Calu3 (cell line): ENCODE measurements at regions not wholly inside any gene's neighbourhood (a gene's known extent, or its start where the extent isn't known, plus 50 kb on each side); places are given as distances from the start of the nearest gene placed in this dataset.

ENCODE experiments used
- BruUV-seq: library from RNA; stranded (reverse); fragments of 400-500 nt; replicated peaks from 2 replicates; lab custom pipeline; 2021; lab: Mats Ljungman, UMichigan
- CTCF ChIA-PET: fragments of 300-600 bp; sonication (Branson Sonifier 250); formaldehyde crosslinking; loops from one replicate; lab custom pipeline; 2022; ENCODE audit warnings: antibody characterized with exemption; lab: Charles Lee
- DNase-seq: peaks from one replicate; pipeline ENCODE4 v3.0.0; 2022
- H3K27ac Mint-ChIP-seq: one replicate; pipeline ENCODE4 v1.8.0; 2022; ENCODE audit warnings: mixed read lengths; ENCODE audit not compliant: unreplicated experiment
- H3K27me3 Mint-ChIP-seq: one replicate; pipeline ENCODE4 v1.8.0; 2022; ENCODE audit warnings: mixed read lengths; ENCODE audit not compliant: unreplicated experiment
- H3K36me3 Mint-ChIP-seq: one replicate; pipeline ENCODE4 v1.8.0; 2022; ENCODE audit warnings: mild to moderate bottlenecking, moderate library complexity, mixed read lengths; ENCODE audit not compliant: insufficient read depth, unreplicated experiment
- H3K4me1 Mint-ChIP-seq: one replicate; pipeline ENCODE4 v1.8.0; 2022; ENCODE audit warnings: mild to moderate bottlenecking, low read depth, mixed read lengths; ENCODE audit not compliant: unreplicated experiment
- H3K4me3 Mint-ChIP-seq: one replicate; pipeline ENCODE4 v1.8.0; 2022; ENCODE audit warnings: mild to moderate bottlenecking, low read depth, moderate library complexity, mixed read lengths; ENCODE audit not compliant: unreplicated experiment
- H3K9me3 Mint-ChIP-seq: one replicate; pipeline ENCODE4 v1.8.0; 2022; ENCODE audit warnings: low read depth, mixed read lengths; ENCODE audit not compliant: unreplicated experiment
- CTCF ChIP-seq: fragments of 200-600 bp; IDR thresholded peaks from one replicate; pipeline ENCODE4 v1.8.0; 2022; ENCODE audit warnings: antibody characterized with exemption; ENCODE audit not compliant: unreplicated experiment
- intact Hi-C: fragments of 100-400 bp; cut with micrococcal nuclease; formaldehyde crosslinking; loops from one replicate; pipeline ENCODE4 v1.10.0; 2022; ENCODE audit not compliant: unreplicated experiment

GRCh38 chr7:68744036-68744435 lies 854.2 kb upstream of the AUTS2 start:
- Mint-ChIP-seq H3K4me1 (no peaks in the 10 kb centered on the region), H3K9me3 (peaks cover 9% of the 10 kb centered on the region), H3K27me3 (no peaks in the 10 kb centered on the region), H3K27ac (no peak overlapping the region), H3K4me3 (no peak overlapping the region), H3K36me3 (no peaks in the 10 kb centered on the region)
- intact Hi-C loops: no loop called here
- DNase-seq: no peak
- no peak for TF ChIP-seq CTCF
- no TSS peak for BruUV-seq
- CTCF ChIA-PET: no interaction called here

GRCh38 chr7:68748934-68749900 lies 849.1 kb upstream of the AUTS2 start:
- Mint-ChIP-seq H3K4me3 (no peak overlapping the region), H3K36me3 (no peaks in the 10 kb centered on the region), H3K27me3 (no peaks in the 10 kb centered on the region), H3K27ac (no peak overlapping the region), H3K4me1 (no peaks in the 10 kb centered on the region), H3K9me3 (peaks cover 14% of the 10 kb centered on the region)
- no peak for TF ChIP-seq CTCF
- intact Hi-C loops: no loop called here
- no peak for DNase-seq
- BruUV-seq: no TSS peak
- CTCF ChIA-PET: no interaction called here

- no TSS peak for BruUV-seq
- no peak for TF ChIP-seq CTCF
- CTCF ChIA-PET: no interaction called here
- no peaks in the 10 kb centered on the region for H3K36me3 Mint-ChIP-seq
- H3K4me1 Mint-ChIP-seq: no peaks in the 10 kb centered on the region
- H3K27ac Mint-ChIP-seq: no peak overlapping the region
- no peak for DNase-seq
- intact Hi-C loops: no loop called here
- no peak overlapping the region for H3K4me3 Mint-ChIP-seq
- H3K9me3 Mint-ChIP-seq: peaks cover 18% of the 10 kb centered on the region
- H3K27me3 Mint-ChIP-seq: no peaks in the 10 kb centered on the region
These were observed 845.6 kb upstream of the AUTS2 start for GRCh38 chr7:68752485-68753178.

- H3K4me1 Mint-ChIP-seq: no peaks in the 10 kb centered on the region
- intact Hi-C loops: no loop called here
- BruUV-seq: no TSS peak
- no peaks in the 10 kb centered on the region for H3K36me3 Mint-ChIP-seq
- CTCF ChIA-PET: no interaction called here
- TF ChIP-seq CTCF: no peak
- peaks cover 15% of the 10 kb centered on the region for H3K9me3 Mint-ChIP-seq
- H3K4me3 Mint-ChIP-seq: no peak overlapping the region
- no peak overlapping the region for H3K27ac Mint-ChIP-seq
- no peaks in the 10 kb centered on the region for H3K27me3 Mint-ChIP-seq
- DNase-seq: no peak
These were observed 843.9 kb upstream of the AUTS2 start for GRCh38 chr7:68754414-68754813.
